ENCODE measurements at regions not wholly inside any gene's neighbourhood (a gene's known extent, or its start where the extent isn't known, plus 50 kb on each side); places are given as distances from the start of the nearest gene placed in this dataset.
A peak's percentile ranks its signal among the peaks of the same experiment; 100 is the strongest.
"Not testable (repeated sequence)": the region's sequence is repeated elsewhere in the genome, so short reads cannot be mapped to it uniquely, and the experiment has no call there.

GRCh38 chr1:87398641-87399040, 70.0 kb downstream of the LMO4 start:
- DNase-seq, result no peak

GRCh38 chr1:87399264-87399663, 70.6 kb downstream of the LMO4 start:
- no peak for DNase-seq

GRCh38 chr1:87399701-87400100, 71.0 kb downstream of the LMO4 start:
- no peak for DNase-seq

- no peak for DNase-seq
These were observed 72.1 kb downstream of the LMO4 start for GRCh38 chr1:87400813-87401212.

GRCh38 chr1:87402241-87403002, 73.7 kb downstream of the LMO4 start:
- no peak for DNase-seq

GRCh38 chr1:87403061-87403820, 74.6 kb downstream of the LMO4 start:
- no peak for DNase-seq

- DNase-seq, result peak; percentile 78
These were observed 75.6 kb downstream of the LMO4 start for GRCh38 chr1:87404296-87404695.

- DNase-seq, result no peak
These were observed 80.1 kb downstream of the LMO4 start for GRCh38 chr1:87408665-87409248.

GRCh38 chr1:87410776-87411480, 82.2 kb downstream of the LMO4 start:
- DNase-seq, result no peak

GRCh38 chr1:87413846-87414245, 85.2 kb downstream of the LMO4 start:
- not testable (repeated sequence) for DNase-seq

- DNase-seq, result no peak
These were observed 89.4 kb downstream of the LMO4 start for GRCh38 chr1:87418048-87418447.

GRCh38 chr1:87421809-87422208, 93.1 kb downstream of the LMO4 start:
- no peak for DNase-seq

- no peak for DNase-seq
These were observed 95.9 kb downstream of the LMO4 start for GRCh38 chr1:87424541-87424940.

- DNase-seq, result no peak
These were observed 98.0 kb downstream of the LMO4 start for GRCh38 chr1:87426463-87427249.

- DNase-seq, result no peak
These were observed 99.7 kb downstream of the LMO4 start for GRCh38 chr1:87428367-87428766.

GRCh38 chr1:87428883-87429282, 100.2 kb downstream of the LMO4 start:
- no peak for DNase-seq

GRCh38 chr1:87432685-87433084, 104.0 kb downstream of the LMO4 start:
- no peak for DNase-seq

- not testable (repeated sequence) for DNase-seq
These were observed 104.4 kb downstream of the LMO4 start for GRCh38 chr1:87433101-87433500.

- DNase-seq, result peak; percentile 77
These were observed 106.8 kb downstream of the LMO4 start for GRCh38 chr1:87435484-87435883.

- not testable (repeated sequence) for DNase-seq
These were observed 107.4 kb downstream of the LMO4 start for GRCh38 chr1:87436115-87436514.

GRCh38 chr1:87436534-87436933, 107.9 kb downstream of the LMO4 start:
- no peak for DNase-seq

- DNase-seq, result no peak
These were observed 109.1 kb downstream of the LMO4 start for GRCh38 chr1:87437663-87438295.
